ENCODE measurements at regions not wholly inside any gene's neighbourhood (a gene's known extent, or its start where the extent isn't known, plus 50 kb on each side); places are given as distances from the start of the nearest gene placed in this dataset.

GRCh38 chr11:105229257-105229656 is 89.7 kb upstream of the CARD18 start:
- DNase-seq: no peak

GRCh38 chr11:105227363-105227762 is 87.8 kb upstream of the CARD18 start:
- no peak for DNase-seq

- DNase-seq: no peak
Observed at GRCh38 chr11:105226766-105227165, 87.2 kb upstream of the CARD18 start.

DNA sequence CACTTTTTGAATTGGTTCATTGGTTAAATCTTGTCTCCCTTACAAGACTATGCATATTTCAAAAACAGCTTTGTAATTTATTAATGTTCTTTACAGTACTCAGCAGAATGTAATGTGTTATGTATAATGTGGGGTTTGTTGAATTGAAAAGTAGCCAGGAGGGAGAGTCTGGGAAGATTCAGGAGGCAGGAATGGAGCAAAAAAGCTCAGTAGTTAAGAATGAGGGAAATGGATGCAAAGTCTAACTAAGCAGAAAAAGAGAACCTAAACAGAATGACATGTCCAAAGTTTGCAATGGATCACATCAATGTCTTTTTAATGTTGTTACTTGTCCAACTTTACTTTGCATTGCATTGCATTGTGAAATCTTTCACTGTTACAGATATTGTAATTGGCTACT is 86.5 kb upstream of the CARD18 start:
- no peak for DNase-seq

GRCh38 chr11:105224482-105225253 is 85.1 kb upstream of the CARD18 start:
- no peak for DNase-seq

DNA sequence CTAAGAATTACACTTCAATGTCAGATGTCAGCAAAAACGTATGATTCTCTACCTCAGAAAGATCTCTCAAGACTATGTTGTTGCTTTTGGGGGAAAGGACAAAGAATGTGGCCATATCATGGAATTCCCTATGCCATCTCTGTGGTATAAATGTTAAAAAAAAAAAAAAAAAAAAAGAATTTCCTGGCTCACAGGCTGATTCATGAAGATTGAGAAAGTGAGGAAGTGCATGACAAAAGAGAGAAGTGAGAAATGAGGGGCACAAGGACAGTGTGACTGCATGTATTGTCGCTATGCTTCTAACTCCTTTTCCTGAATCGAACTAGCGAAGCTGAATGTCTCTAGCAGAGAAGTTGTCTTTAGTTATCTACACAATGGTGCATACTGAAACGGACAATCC is 80.6 kb upstream of the CARD18 start:
- peak; percentile 34 for DNase-seq

- no peak for DNase-seq
Observed at GRCh38 chr11:105219670-105220069, 80.1 kb upstream of the CARD18 start.

DNA sequence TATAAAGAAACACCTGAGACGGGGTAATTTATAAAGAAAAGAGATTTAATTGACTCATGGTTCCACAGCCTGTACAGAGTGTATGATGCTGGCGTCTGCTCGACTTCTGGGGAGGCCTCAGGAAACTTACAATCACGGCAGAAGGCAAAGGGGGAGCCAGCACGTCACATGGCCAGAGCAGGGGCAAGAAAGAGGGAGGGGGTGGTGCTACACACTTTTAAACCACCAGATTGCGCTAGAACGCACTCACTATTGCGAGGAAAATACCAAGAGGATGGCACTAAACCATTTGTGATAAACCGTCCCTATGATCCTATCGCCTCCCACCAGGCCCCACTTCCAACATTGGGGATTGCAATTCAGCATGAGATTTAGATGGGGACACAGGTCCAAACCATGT is 79.7 kb upstream of the CARD18 start:
- peak; percentile 4 for DNase-seq

- no peak for DNase-seq
Observed at GRCh38 chr11:105215528-105215927, 76.0 kb upstream of the CARD18 start.

DNA sequence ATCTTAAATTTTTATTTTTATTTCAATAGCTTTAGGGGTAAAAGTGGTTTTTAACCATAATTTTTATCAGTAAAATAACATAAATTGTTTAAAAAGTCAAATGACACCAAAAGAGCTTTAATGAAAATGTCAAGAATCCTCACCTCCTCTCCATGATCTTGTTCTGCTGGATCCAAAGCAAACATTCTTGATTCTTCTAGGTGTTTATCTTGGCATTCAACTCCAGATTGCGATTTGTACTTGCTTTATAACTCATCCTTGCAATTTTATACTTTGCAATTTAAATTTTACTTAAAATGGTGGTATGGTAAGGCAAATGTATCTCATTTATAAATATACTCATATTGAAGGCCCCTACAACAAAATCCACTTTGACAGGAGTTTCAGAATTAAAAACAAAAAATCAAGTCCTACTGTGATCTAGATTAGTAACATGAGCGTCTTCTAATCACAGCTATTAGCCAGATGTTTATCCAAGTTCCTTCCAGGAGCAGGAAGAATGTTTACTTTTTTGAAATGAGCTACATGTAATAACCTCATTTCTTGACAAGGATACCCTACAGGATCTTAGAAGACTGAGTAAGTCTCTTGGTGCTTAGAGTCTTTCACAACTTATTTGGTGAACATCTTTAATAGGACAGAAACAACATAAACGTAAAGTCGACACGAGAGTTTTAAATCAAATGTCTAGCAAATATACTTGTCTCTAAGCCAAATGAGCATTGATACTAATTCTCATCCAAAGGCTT is 72.4 kb upstream of the CARD18 start:
- DNase-seq: no peak

- no peak for DNase-seq
Observed at GRCh38 chr11:105208019-105208418, 68.5 kb upstream of the CARD18 start.

DNA sequence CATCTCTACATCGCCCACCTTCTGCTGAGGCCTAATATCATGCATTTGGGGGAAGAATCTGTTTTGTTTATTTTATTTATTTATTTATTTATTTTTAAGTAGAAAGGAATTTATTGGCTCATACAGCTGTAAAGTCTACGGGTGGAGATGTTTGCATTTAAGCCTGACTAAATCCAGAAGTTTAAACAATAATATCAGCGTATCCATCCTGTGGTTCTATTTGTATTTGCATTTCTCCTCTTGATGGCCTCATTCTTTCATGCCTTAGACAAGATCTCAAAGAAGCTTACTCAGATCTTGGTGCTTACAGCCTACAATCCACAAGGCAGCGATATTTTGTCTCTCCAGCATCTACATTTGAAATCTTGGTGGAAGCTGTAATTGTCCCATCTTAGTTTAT is 67.1 kb upstream of the CARD18 start:
- no peak for DNase-seq

GRCh38 chr11:105204636-105205035 is 65.1 kb upstream of the CARD18 start:
- no peak for DNase-seq

GRCh38 chr11:105203569-105204240 is 64.1 kb upstream of the CARD18 start:
- DNase-seq: no peak

DNA sequence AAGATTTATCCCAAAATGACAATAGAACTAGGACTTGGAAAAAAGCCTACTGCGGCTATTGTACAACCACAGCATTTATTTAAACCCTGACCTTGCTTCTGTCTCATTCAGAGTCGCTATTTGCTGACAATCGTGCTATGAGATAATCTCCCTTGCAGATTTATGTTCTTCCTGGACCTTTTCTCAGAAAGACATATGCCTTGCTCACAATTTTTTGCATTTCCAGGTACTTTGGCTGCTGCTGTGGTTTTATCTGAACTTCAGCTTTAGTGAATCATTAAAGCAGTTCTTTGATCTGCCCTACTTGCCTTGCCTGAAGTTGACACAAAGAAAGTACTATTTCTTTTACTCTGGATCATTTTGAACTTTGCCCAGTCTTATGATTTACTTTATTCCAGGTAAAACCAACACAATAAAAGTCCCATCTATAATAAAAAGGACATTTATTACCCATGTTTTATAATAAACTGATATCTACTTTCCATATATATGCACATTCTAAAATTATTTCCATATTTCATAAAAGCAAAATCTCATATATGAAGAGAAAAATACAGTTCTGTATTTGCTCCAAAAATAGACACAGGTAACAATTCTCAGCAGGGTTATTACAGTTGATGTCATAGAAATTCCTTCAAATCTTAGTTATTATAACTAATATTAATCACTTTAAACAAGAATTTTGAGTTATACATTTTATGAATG is 63.4 kb upstream of the CARD18 start:
- DNase-seq: no peak

GRCh38 chr11:105202422-105202821 is 62.9 kb upstream of the CARD18 start:
- DNase-seq: no peak

GRCh38 chr11:105201166-105201565 is 61.6 kb upstream of the CARD18 start:
- DNase-seq: no peak

DNA sequence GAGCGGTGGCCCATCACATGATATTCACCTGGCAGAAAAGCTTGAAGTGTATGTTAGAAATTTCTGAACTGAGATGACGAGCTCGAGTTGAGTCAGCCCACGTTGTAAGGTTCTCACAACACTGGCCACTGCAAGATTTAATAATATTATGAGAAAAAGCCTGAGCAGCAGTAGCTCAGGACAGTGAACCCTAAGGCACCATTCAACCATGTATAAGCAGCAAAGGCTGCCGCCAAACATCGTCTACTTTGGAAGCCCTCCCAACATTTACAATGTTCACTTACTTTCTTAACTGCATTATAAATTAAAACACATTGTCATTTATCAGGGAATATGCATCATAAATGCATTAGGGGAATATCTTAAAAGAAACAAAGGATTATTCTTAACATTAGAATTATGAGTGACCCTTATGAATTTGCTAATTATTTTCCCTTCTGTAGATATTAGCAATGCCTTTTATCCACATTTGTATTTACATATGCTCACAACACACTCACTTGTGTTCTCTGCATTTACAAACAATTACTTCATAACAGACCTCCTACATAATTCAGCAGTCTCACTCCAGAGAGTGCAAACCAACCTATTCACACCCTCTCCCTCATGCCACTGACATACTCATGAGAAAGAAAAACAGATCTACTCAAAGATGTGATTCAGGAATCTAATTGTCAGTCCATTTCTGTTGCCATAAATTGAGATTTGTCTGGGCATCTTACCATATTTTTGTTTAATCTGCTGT is 57.7 kb upstream of the CARD18 start:
- DNase-seq: no peak

DNA sequence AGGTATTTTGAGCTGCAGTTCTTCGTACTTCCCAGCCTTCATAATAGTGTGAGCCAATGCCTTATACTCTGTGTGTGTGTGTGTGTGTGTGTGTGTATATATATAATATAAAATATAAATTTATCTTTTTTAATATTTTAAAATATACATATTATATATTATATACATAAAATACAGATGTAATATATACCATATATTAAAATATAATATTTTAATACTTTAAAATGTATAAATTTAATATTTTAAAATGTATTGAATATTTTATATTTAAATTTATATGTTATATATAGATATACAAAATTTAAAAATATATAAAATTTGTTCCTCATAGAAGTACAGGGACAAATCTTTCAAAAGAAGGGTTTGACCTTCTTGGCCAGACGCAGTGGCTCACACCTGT is 53.7 kb upstream of the CARD18 start:
- no peak for DNase-seq

DNA sequence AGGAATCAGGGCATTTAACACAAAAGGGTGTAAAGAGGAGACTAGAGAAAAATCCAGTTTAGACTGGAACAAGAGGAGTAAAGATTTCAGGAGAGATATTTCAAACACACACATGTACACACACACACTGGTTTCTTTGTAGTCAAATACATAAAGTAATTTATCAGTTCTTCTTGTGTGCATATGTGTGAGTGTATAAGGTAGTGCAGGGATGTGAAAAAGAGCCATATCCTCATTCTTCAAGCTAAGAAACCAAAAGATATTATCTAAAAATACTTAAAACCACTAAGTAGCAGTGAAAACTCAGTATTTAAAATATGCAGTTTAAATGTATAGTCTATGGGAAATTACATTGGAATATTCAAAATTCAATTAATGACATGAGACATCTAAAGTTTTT is 52.5 kb upstream of the CARD18 start:
- no peak for DNase-seq

DNA sequence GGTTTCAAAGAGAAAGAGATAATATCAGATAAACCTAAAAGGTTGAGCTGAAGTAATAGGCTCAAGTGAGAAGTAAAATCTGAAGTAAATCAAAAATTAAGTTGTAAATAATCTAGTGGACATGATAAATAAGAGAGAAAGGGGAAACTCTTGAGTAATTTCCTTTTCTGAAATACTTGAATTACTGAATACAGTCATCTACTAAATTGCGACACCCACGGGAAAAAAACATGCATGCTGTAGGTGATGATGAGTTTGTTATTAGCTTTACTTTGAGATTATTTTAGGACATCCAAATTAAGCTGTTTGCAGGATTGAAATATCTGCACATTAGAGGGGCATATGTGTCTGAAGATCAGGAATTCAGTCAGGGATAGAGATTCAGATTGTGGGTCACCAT is 50.0 kb upstream of the CARD18 start:
- peak; percentile 53 for DNase-seq
